ENCODE measurements at regions not wholly inside any gene's neighbourhood (a gene's known extent, or its start where the extent isn't known, plus 50 kb on each side); places are given as distances from the start of the nearest gene placed in this dataset.

DNA sequence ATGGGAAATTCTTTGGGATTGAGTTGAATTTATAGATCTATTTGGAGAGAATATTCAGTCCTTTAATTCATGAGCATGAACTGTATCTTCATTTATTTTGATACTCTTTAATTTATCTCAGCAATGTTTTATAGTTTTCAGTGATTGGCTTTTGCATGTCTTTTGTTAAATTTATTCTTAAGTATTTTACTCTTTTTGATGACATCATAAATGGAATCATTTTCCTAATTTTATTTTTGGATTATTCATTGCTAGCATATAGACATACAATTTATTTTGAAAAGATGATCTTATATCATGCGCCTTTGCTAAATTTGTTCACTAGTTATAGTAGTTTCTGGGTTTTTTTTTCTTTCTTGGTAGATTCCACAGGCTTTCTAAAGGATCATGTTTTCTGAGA, 149.2 kb upstream of the ASIC2 start:
- Histone ChIP-seq H2AFZ (ENCODE audit: low read depth, low read length) (no peak overlapping the region), H3K79me2 (ENCODE audit: low read length) (no peaks in the 10 kb centered on the region), H3K9me3 (ENCODE audit: insufficient read depth, low read length) (no peaks in the 10 kb centered on the region; the same call in 1 of the 2 replicates), H3K4me2 (ENCODE audit: low read length) (no peak overlapping the region), H3K36me3 (replicated peaks; ENCODE audit: low read depth, low read length) (no peaks in the 10 kb centered on the region), H3K4me3 (ENCODE audit: low read length) (no peak overlapping the region), H3K4me1 (ENCODE audit: low read length) (no peaks in the 10 kb centered on the region), H3K9ac (ENCODE audit: low read length) (no peak overlapping the region), H3K27me3 (ENCODE audit: low read depth, low read length) (no peaks in the 10 kb centered on the region; the same call in none of the 2 replicates), H4K20me1 (ENCODE audit: insufficient read depth, low read length) (no peaks in the 10 kb centered on the region), H3K27ac (ENCODE audit: low read length) (no peak overlapping the region)
- TF ChIP-seq, protein P1, sequence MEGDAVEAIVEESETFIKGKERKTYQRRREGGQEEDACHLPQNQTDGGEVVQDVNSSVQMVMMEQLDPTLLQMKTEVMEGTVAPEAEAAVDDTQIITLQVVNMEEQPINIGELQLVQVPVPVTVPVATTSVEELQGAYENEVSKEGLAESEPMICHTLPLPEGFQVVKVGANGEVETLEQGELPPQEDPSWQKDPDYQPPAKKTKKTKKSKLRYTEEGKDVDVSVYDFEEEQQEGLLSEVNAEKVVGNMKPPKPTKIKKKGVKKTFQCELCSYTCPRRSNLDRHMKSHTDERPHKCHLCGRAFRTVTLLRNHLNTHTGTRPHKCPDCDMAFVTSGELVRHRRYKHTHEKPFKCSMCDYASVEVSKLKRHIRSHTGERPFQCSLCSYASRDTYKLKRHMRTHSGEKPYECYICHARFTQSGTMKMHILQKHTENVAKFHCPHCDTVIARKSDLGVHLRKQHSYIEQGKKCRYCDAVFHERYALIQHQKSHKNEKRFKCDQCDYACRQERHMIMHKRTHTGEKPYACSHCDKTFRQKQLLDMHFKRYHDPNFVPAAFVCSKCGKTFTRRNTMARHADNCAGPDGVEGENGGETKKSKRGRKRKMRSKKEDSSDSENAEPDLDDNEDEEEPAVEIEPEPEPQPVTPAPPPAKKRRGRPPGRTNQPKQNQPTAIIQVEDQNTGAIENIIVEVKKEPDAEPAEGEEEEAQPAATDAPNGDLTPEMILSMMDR (IDR thresholded peaks at IDR 0.05; ENCODE audit: low read depth, low read length): no peak
- TF ChIP-seq EZH2phosphoT487 (IDR thresholded peaks at IDR 0.05; ENCODE audit: low read depth): no peak

DNA sequence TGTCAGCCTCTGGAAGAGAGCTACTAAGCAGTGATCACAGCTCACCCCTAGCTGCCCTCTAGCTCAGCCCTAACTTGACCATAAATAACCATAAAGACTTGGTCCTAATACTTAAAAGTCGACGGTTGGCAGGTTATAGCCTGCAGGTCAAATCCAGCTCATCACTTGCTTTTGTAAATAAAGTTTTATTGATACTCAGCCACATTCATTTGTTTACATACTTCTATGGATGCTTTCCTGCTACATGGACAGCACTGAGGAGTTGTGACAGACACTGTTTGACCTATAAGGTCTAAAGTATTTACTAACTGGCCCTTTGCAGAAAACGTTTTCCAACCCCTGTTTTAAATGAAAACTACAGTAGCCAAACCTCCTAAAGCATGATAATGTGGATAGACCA, 151.6 kb upstream of the ASIC2 start:
- Histone ChIP-seq H3K27me3 (ENCODE audit: low read depth, low read length) (no peaks in the 10 kb centered on the region; the same call in none of the 2 replicates), H3K9me3 (ENCODE audit: insufficient read depth, low read length) (no peaks in the 10 kb centered on the region; the same call in 1 of the 2 replicates), H3K79me2 (ENCODE audit: low read length) (no peaks in the 10 kb centered on the region), H3K4me1 (ENCODE audit: low read length) (no peaks in the 10 kb centered on the region), H3K4me3 (ENCODE audit: low read length) (no peak overlapping the region), H3K36me3 (replicated peaks; ENCODE audit: low read depth, low read length) (no peaks in the 10 kb centered on the region), H2AFZ (ENCODE audit: low read depth, low read length) (no peak overlapping the region), H3K4me2 (ENCODE audit: low read length) (no peak overlapping the region), H3K27ac (ENCODE audit: low read length) (no peak overlapping the region), H3K9ac (ENCODE audit: low read length) (no peak overlapping the region), H4K20me1 (ENCODE audit: insufficient read depth, low read length) (no peaks in the 10 kb centered on the region)
- TF ChIP-seq, protein P1 (IDR thresholded peaks at IDR 0.05; ENCODE audit: low read depth, low read length): no peak
- no peak for TF ChIP-seq EZH2phosphoT487 (IDR thresholded peaks at IDR 0.05; ENCODE audit: low read depth)

DNA sequence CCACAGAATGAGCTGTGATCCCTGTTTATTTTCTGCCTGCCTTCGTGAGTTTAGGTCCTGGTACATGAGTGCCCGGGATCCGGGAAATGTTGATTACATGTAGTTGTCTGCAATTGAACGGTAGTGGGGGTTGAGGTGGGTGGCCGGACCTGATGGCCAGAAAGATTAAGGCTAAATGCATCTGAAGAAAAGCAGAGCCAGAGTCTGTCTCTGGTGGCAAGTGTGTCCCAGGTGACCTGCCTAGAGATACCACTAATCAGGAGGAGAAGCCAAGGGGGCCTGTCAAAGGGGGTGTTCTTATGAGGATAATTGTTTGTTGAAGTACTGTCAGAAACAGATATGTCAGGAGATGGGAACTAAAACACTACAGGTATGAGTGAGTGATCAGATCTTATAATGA, 154.0 kb upstream of the ASIC2 start:
- H3K79me2 ChIP-seq (ENCODE audit: low read length): no peaks in the 10 kb centered on the region
- H3K9ac ChIP-seq (ENCODE audit: low read length): no peak overlapping the region
- no peaks in the 10 kb centered on the region for H4K20me1 ChIP-seq (ENCODE audit: insufficient read depth, low read length)
- no peak for TF ChIP-seq EZH2phosphoT487 (IDR thresholded peaks at IDR 0.05; ENCODE audit: low read depth)
- TF ChIP-seq, protein P1 (IDR thresholded peaks at IDR 0.05; ENCODE audit: low read depth, low read length): no peak
- H3K27me3 ChIP-seq (ENCODE audit: low read depth, low read length): no peaks in the 10 kb centered on the region; the same call in 1 of the 2 replicates
- H3K36me3 ChIP-seq (replicated peaks; ENCODE audit: low read depth, low read length): no peaks in the 10 kb centered on the region
- no peak overlapping the region for H3K4me2 ChIP-seq (ENCODE audit: low read length)
- H2AFZ ChIP-seq (ENCODE audit: low read depth, low read length): no peak overlapping the region
- no peak overlapping the region for H3K27ac ChIP-seq (ENCODE audit: low read length)
- no peaks in the 10 kb centered on the region for H3K4me1 ChIP-seq (ENCODE audit: low read length)
- no peak overlapping the region for H3K4me3 ChIP-seq (ENCODE audit: low read length)
- H3K9me3 ChIP-seq (ENCODE audit: insufficient read depth, low read length): no peaks in the 10 kb centered on the region; the same call in 1 of the 2 replicates

DNA sequence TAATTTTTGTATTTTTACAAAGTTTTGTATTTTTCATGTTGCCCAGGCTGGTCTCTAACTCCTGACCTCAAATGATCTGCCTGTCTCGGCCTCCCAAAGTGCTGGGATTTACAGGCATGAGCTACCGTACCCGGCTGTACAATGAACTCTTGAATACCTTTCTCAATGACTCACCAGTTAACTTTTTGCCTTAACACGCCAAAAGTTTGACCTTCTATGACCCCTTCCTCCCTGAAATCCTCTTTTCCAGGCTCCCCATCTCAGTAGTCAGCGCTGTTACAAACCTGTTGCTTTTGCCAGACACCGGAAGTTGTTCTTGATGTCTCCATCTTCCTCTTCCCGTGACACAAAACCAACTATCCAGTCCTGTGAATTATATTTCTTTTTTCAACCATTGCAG, 158.1 kb upstream of the ASIC2 start:
- Histone ChIP-seq H3K4me1 (ENCODE audit: low read length) (no peaks in the 10 kb centered on the region), H3K9me3 (ENCODE audit: insufficient read depth, low read length) (no peaks in the 10 kb centered on the region), H3K27ac (ENCODE audit: low read length) (no peak overlapping the region), H3K79me2 (ENCODE audit: low read length) (no peaks in the 10 kb centered on the region), H2AFZ (ENCODE audit: low read depth, low read length) (no peak overlapping the region), H3K4me3 (ENCODE audit: low read length) (no peak overlapping the region), H3K27me3 (ENCODE audit: low read depth, low read length) (no peaks in the 10 kb centered on the region; the same call in 1 of the 2 replicates), H3K36me3 (replicated peaks; ENCODE audit: low read depth, low read length) (no peaks in the 10 kb centered on the region), H4K20me1 (ENCODE audit: insufficient read depth, low read length) (no peaks in the 10 kb centered on the region), H3K9ac (ENCODE audit: low read length) (no peak overlapping the region), H3K4me2 (ENCODE audit: low read length) (no peak overlapping the region)
- no peak for TF ChIP-seq EZH2phosphoT487 (IDR thresholded peaks at IDR 0.05; ENCODE audit: low read depth)
- TF ChIP-seq, protein P1 (IDR thresholded peaks at IDR 0.05; ENCODE audit: low read depth, low read length): no peak

Data from OCI-LY3 (cell line).